GM20431 (cell line): ENCODE measurements at regions not wholly inside any gene's neighbourhood (a gene's known extent, or its start where the extent isn't known, plus 50 kb on each side); places are given as distances from the start of the nearest gene placed in this dataset.
"Not testable (repeated sequence)": the region's sequence is repeated elsewhere in the genome, so short reads cannot be mapped to it uniquely, and the experiment has no call there.

ENCODE experiments used
- in situ Hi-C: fragments of 300-500 bp; cut with MseI, MboI; formaldehyde crosslinking; loops from one replicate; pipeline ENCODE4 v1.15.0; 2020; ENCODE audit warnings: low sequenced_read_pairs; ENCODE audit not compliant: unreplicated experiment

- in situ Hi-C loops = no loop called here
Measured at GRCh38 chr18:71326826-71327225, 1038.0 kb downstream of the SOCS6 start.

- in situ Hi-C loops = no loop called here
Measured at GRCh38 chr18:71324356-71324755, 1035.5 kb downstream of the SOCS6 start.

GRCh38 chr18:71322201-71322600, 1033.4 kb downstream of the SOCS6 start:
- in situ Hi-C loops = no loop called here

GRCh38 chr18:71321319-71321718, 1032.5 kb downstream of the SOCS6 start:
- in situ Hi-C loops = no loop called here

- in situ Hi-C loops = no loop called here
Measured at GRCh38 chr18:71304856-71305255, 1016.0 kb downstream of the SOCS6 start.

- in situ Hi-C loops = not testable (repeated sequence)
Measured at GRCh38 chr18:71303743-71304142, 1014.9 kb downstream of the SOCS6 start.

- in situ Hi-C loops = no loop called here
Measured at GRCh38 chr18:71301596-71301995, 1012.8 kb downstream of the SOCS6 start.

GRCh38 chr18:71294201-71294600, 1005.4 kb downstream of the SOCS6 start:
- in situ Hi-C loops = not testable (repeated sequence)

- in situ Hi-C loops = no loop called here
Measured at GRCh38 chr18:71293322-71293721, 1004.5 kb downstream of the SOCS6 start.

GRCh38 chr18:71287268-71287667, 998.4 kb downstream of the SOCS6 start:
- in situ Hi-C loops = no loop called here

- in situ Hi-C loops = no loop called here
Measured at GRCh38 chr18:71252351-71252865, 963.6 kb downstream of the SOCS6 start.

GRCh38 chr18:71250191-71250590, 961.3 kb downstream of the SOCS6 start:
- in situ Hi-C loops = no loop called here

GRCh38 chr18:71249791-71250190, 960.9 kb downstream of the SOCS6 start:
- in situ Hi-C loops = no loop called here

GRCh38 chr18:71242981-71243380, 954.1 kb downstream of the SOCS6 start:
- in situ Hi-C loops = no loop called here

- in situ Hi-C loops = no loop called here
Measured at GRCh38 chr18:71238974-71239624, 950.3 kb downstream of the SOCS6 start.

- in situ Hi-C loops = no loop called here
Measured at GRCh38 chr18:71237641-71238040, 948.8 kb downstream of the SOCS6 start.

GRCh38 chr18:71233177-71233576, 944.3 kb downstream of the SOCS6 start:
- in situ Hi-C loops = no loop called here

GRCh38 chr18:71223486-71223885, 934.6 kb downstream of the SOCS6 start:
- in situ Hi-C loops = no loop called here

- in situ Hi-C loops = no loop called here
Measured at GRCh38 chr18:71221405-71221804, 932.6 kb downstream of the SOCS6 start.

GRCh38 chr18:71212739-71213138, 923.9 kb downstream of the SOCS6 start:
- in situ Hi-C loops = not testable (repeated sequence)

- in situ Hi-C loops = no loop called here
Measured at GRCh38 chr18:71212222-71212621, 923.4 kb downstream of the SOCS6 start.

- in situ Hi-C loops = no loop called here
Measured at GRCh38 chr18:71209944-71210343, 921.1 kb downstream of the SOCS6 start.
